Caco-2 (cell line): ENCODE measurements at regions not wholly inside any gene's neighbourhood (a gene's known extent, or its start where the extent isn't known, plus 50 kb on each side); places are given as distances from the start of the nearest gene placed in this dataset.

Source experiments
- BruUV-seq: library from RNA; stranded (reverse); fragments of 400-500 nt; replicated peaks from 2 replicates; lab custom pipeline; 2021; lab: Mats Ljungman, UMichigan
- CTCF ChIA-PET: fragments of 300-600 bp; sonication (Branson Sonifier 250); formaldehyde crosslinking; loops from one replicate; lab custom pipeline; 2022; ENCODE audit warnings: antibody characterized with exemption; lab: Charles Lee
- POLR2A ChIA-PET: fragments of 300-600 bp; sonication (Branson Sonifier 250); formaldehyde crosslinking; loops from one replicate; lab custom pipeline; 2022; ENCODE audit warnings: antibody characterized with exemption; lab: Charles Lee
- DNase-seq, 2 experiments: peaks; one replicate each; pipeline versions ENCODE4 v3.0.0 to v3.0.0-alpha.2; 2020 to 2022
- H3K27me3 ChIP-seq: replicated peaks from 2 replicates; pipeline ENCODE4 v1.6.0; 2011; ENCODE audit warnings: low read length; ENCODE audit not compliant: control insufficient read depth, insufficient read depth
- H3K36me3 ChIP-seq: 2 replicates; pipeline ENCODE4 v1.5.1; 2011; ENCODE audit warnings: low read length; ENCODE audit not compliant: control insufficient read depth, insufficient read depth
- H3K4me1 ChIP-seq: fragments of 250-450 bp; sonication (Bioruptor Pico); 2 replicates; pipeline ENCODE4 v1.5.1; 2020; ENCODE audit warnings: mild to moderate bottlenecking
- H3K4me3 ChIP-seq: 2 replicates; pipeline ENCODE4 v1.5.1; 2011; ENCODE audit warnings: low read depth, mild to moderate bottlenecking, control low read depth, low read length
- H3K9me3 ChIP-seq: fragments of 250-450 bp; sonication (Bioruptor Pico); 2 replicates; pipeline ENCODE4 v1.5.1; 2020; ENCODE audit warnings: mild to moderate bottlenecking, moderate library complexity
- H3K27ac Mint-ChIP-seq: one replicate; pipeline ENCODE4 v1.8.0; 2022; ENCODE audit warnings: mixed read lengths; ENCODE audit not compliant: unreplicated experiment
- H3K27me3 Mint-ChIP-seq: one replicate; pipeline ENCODE4 v1.8.0; 2022; ENCODE audit warnings: mixed read lengths; ENCODE audit not compliant: insufficient read depth, unreplicated experiment
- H3K36me3 Mint-ChIP-seq: one replicate; pipeline ENCODE4 v1.8.0; 2022; ENCODE audit warnings: mild to moderate bottlenecking, mixed read lengths; ENCODE audit not compliant: insufficient read depth, unreplicated experiment
- H3K4me1 Mint-ChIP-seq: one replicate; pipeline ENCODE4 v1.8.0; 2022; ENCODE audit warnings: low read depth, mixed read lengths; ENCODE audit not compliant: unreplicated experiment
- H3K4me3 Mint-ChIP-seq: one replicate; pipeline ENCODE4 v1.8.0; 2022; ENCODE audit warnings: mild to moderate bottlenecking, moderate library complexity, mixed read lengths; ENCODE audit not compliant: unreplicated experiment
- H3K9me3 Mint-ChIP-seq: one replicate; pipeline ENCODE4 v1.8.0; 2022; ENCODE audit warnings: mixed read lengths; ENCODE audit not compliant: unreplicated experiment
- intact Hi-C: fragments of 100-400 bp; cut with micrococcal nuclease; formaldehyde crosslinking; loops from one replicate; pipeline ENCODE4 v1.10.0; 2022; ENCODE audit not compliant: unreplicated experiment
- TF ChIP-seq, protein P1 (sequence below), 2 experiments: fragments of 200-600 bp in 1 of 2; IDR thresholded peaks; 1 replicate in 1 of 2; 2 replicates in 1 of 2; pipeline versions ENCODE4 v1.5.1 to v1.8.0; 2011 to 2022; ENCODE audit warnings: antibody characterized with exemption in 1 of 2, control low read depth in 1 of 2, inconsistent platforms in 1 of 2, low read depth in 1 of 2, low read length in 1 of 2, mild to moderate bottlenecking in 1 of 2, moderate library complexity in 1 of 2; ENCODE audit not compliant: insufficient read depth in 1 of 2, severe bottlenecking in 1 of 2, unreplicated experiment in 1 of 2

DNA sequence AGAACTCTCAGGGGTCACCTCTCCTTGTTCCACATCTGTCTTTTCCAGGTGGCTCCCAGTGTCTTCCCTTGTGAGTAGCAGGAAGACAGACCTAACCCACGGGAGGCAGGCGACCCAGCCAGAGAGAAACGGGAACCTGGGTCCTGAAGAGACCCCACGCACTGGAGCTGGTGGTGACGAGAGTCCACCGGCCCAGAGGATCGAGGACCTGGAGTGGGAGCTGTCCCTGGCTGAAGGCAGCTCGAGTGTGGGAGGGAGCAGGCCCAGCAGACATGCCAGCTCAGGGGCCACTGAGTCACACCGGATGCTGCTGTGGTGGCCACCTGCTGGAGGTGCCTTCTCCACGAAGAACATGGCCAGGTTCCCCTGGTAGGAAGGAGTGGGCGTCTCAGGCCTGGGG is 66.5 kb upstream of the ATP12A start:
- Mint-ChIP-seq H3K27me3 (no peaks in the 10 kb centered on the region), H3K4me1 (peaks cover 6% of the 10 kb centered on the region), H3K36me3 (no peaks in the 10 kb centered on the region), H3K9me3 (no peaks in the 10 kb centered on the region), H3K4me3 (no peak overlapping the region), H3K27ac (no peak overlapping the region)
- DNase-seq, result no peak
- no TSS peak for BruUV-seq
- H3K27me3 ChIP-seq, result no peaks in the 10 kb centered on the region
- no peaks in the 10 kb centered on the region for H3K36me3 ChIP-seq
- H3K9me3 ChIP-seq, result no peaks in the 10 kb centered on the region
- intact Hi-C loops, result no loop called here
- TF ChIP-seq, protein P1, sequence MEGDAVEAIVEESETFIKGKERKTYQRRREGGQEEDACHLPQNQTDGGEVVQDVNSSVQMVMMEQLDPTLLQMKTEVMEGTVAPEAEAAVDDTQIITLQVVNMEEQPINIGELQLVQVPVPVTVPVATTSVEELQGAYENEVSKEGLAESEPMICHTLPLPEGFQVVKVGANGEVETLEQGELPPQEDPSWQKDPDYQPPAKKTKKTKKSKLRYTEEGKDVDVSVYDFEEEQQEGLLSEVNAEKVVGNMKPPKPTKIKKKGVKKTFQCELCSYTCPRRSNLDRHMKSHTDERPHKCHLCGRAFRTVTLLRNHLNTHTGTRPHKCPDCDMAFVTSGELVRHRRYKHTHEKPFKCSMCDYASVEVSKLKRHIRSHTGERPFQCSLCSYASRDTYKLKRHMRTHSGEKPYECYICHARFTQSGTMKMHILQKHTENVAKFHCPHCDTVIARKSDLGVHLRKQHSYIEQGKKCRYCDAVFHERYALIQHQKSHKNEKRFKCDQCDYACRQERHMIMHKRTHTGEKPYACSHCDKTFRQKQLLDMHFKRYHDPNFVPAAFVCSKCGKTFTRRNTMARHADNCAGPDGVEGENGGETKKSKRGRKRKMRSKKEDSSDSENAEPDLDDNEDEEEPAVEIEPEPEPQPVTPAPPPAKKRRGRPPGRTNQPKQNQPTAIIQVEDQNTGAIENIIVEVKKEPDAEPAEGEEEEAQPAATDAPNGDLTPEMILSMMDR (IDR thresholded peaks at IDR 0.05; ENCODE audit: insufficient read depth in 1 of 2, low read depth in 1 of 2, low read length in 1 of 2, severe bottlenecking in 1 of 2, unreplicated experiment in 1 of 2), result no peak
- H3K4me3 ChIP-seq, result no peak overlapping the region
- ChIA-PET CTCF (no interaction called here), POLR2A (no interaction called here)
- H3K4me1 ChIP-seq, result peaks cover 9% of the 10 kb centered on the region

DNA sequence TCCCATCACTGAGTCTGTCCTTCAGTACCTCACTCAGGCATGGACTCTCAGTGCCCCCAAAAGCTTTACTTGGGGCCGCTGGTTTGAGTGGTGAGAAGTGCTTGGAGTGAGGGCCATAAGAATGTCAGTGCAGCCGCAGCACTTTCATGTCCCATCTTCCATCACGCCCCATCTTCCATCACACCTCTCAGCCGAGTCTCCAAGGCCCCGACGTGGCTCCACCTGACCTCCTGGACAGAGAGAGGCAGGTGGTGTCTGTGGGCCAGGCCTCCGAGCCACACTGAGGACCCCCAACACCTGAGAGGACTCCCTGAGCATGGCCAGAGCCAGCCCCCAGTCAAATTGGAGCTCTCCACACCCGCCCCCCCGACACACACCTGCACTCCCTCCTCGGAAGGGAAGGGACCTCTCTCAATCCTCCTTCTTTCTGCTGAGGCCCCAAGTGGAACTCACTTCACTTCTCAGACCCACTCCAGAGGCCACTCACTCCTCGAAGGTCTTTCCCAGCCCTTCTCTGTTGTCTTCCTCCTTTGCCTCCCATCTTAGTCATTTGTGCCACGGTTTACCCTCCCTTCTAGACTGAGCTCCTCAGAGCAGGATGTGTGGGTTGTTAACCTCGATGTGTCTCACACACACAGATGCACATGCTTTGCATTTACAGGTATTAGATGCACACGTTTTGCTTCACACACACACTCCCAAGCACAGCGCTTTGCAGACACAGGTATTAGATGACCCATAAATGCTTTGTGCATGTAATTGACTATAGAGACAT is 65.7 kb upstream of the ATP12A start:
- no peak overlapping the region for H3K4me3 Mint-ChIP-seq
- CTCF ChIA-PET, result no interaction called here
- H3K36me3 ChIP-seq, result no peaks in the 10 kb centered on the region
- no peaks in the 10 kb centered on the region for H3K27me3 ChIP-seq
- TF ChIP-seq, protein P1 (IDR thresholded peaks at IDR 0.05; ENCODE audit: insufficient read depth in 1 of 2, low read depth in 1 of 2, low read length in 1 of 2, severe bottlenecking in 1 of 2, unreplicated experiment in 1 of 2), result no peak
- H3K4me3 ChIP-seq, result no peak overlapping the region
- peaks cover 9% of the 10 kb centered on the region for H3K4me1 ChIP-seq
- no peaks in the 10 kb centered on the region for H3K9me3 Mint-ChIP-seq
- no peaks in the 10 kb centered on the region for H3K36me3 Mint-ChIP-seq
- no peak overlapping the region for H3K27ac Mint-ChIP-seq
- POLR2A ChIA-PET, result no interaction called here
- H3K4me1 Mint-ChIP-seq, result peaks cover 6% of the 10 kb centered on the region
- H3K9me3 ChIP-seq, result no peaks in the 10 kb centered on the region
- no peaks in the 10 kb centered on the region for H3K27me3 Mint-ChIP-seq
- no peak for DNase-seq
- intact Hi-C loops, result no loop called here
- no TSS peak for BruUV-seq

DNA sequence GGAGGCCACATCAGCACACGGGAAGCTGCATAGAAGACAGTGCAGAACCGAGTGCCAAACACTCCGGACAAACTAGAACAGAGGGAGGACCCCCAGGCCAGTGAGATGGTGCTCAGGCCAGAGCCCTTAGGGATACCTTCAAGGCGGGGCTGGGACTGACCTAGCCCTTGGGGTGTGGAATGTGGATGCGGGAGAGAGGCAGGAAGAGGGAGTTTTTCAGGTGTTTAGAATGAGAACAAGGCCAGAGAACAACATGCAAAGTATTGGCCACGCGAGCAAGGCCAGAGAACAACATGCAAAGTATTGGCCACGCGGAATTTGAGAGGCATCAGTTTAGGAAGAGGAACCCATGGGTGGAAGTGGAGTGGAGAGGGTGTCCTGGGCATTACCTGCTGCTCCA is 65.1 kb upstream of the ATP12A start:
- Histone ChIP-seq H3K9me3 (no peaks in the 10 kb centered on the region), H3K4me1 (peaks cover 9% of the 10 kb centered on the region), H3K27me3 (no peaks in the 10 kb centered on the region), H3K4me3 (no peak overlapping the region), H3K36me3 (no peaks in the 10 kb centered on the region)
- Mint-ChIP-seq H3K9me3 (no peaks in the 10 kb centered on the region), H3K27ac (no peak overlapping the region), H3K36me3 (no peaks in the 10 kb centered on the region), H3K4me1 (peaks cover 6% of the 10 kb centered on the region), H3K27me3 (no peaks in the 10 kb centered on the region), H3K4me3 (no peak overlapping the region)
- BruUV-seq, result no TSS peak
- CTCF ChIA-PET, result interaction anchor here (0.7 kb wide), 1 partner anchor 618 kb away, joined by 8 read pairs; no protein-coding TSS in a partner anchor
- POLR2A ChIA-PET, result no interaction called here
- intact Hi-C loops, result no loop called here
- TF ChIP-seq, protein P1 (IDR thresholded peaks at IDR 0.05; ENCODE audit: insufficient read depth in 1 of 2, low read depth in 1 of 2, low read length in 1 of 2, severe bottlenecking in 1 of 2, unreplicated experiment in 1 of 2), result no peak
- DNase-seq, result no peak
